ENCODE measurements at regions not wholly inside any gene's neighbourhood (a gene's known extent, or its start where the extent isn't known, plus 50 kb on each side); places are given as distances from the start of the nearest gene placed in this dataset.

DNA sequence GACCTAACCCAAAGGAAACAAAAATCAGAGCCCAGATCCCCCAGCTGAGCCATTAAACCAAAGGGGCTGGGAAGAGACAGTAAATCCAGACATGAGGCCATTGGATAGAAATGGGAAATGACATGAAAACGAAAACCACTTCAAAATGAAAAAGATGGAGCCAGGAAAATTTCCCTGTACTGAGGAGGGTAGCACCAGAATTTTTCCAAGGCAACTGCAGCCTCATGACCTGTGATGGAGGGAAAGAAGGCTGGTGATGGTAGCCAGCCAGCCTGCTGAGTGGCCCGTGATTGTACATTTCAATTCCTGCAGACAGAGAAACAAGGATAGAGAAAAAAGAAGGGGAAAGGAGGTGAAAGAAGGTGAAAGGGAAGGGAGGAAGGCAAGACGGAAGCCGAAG lies 268.4 kb upstream of the PLET1 start:
- Histone ChIP-seq H2BK12ac (ENCODE audit: low read depth, low read length) (no peak overlapping the region), H2BK120ac (replicated peaks; ENCODE audit: low read depth, low read length) (no peak overlapping the region), H3K23me2 (ENCODE audit: low read depth, low read length) (no peaks in the 10 kb centered on the region), H3K9me3 (ENCODE audit: insufficient read depth in 2 of 2, low read depth in 1 of 2, low read length in 1 of 2) (no peaks in the 10 kb centered on the region), H4K5ac (ENCODE audit: insufficient read length, low read depth, low read length) (no peak overlapping the region), H3K27ac (ENCODE audit: low read depth, low read length) (no peak overlapping the region), H3K36me3 (ENCODE audit: control insufficient read depth in 2 of 4, insufficient read depth in 4 of 4, low read length in 3 of 4) (no peaks in the 10 kb centered on the region), H2BK5ac (ENCODE audit: low read depth, low read length) (no peak overlapping the region), H3K4me2 (ENCODE audit: insufficient read depth in 1 of 2, low read depth in 2 of 2, low read length in 2 of 2) (no peak overlapping the region), H2BK20ac (ENCODE audit: low read length) (no peak overlapping the region), H3K23ac (ENCODE audit: insufficient read length) (no peak overlapping the region), H4K20me1 (replicated peaks in 1 of 2; ENCODE audit: control insufficient read depth in 1 of 2, insufficient read depth in 2 of 2, low read length in 2 of 2) (no peaks in the 10 kb centered on the region), H3K4me3 (ENCODE audit: extremely low read depth in 1 of 4, insufficient read depth in 2 of 4, low read depth in 3 of 4, low read length in 4 of 4) (no peak overlapping the region), H4K8ac (ENCODE audit: extremely low read depth, insufficient read depth, low read length) (no peak overlapping the region), H3K79me1 (ENCODE audit: low read depth, low read length) (no peaks in the 10 kb centered on the region), H2AK5ac (ENCODE audit: low read depth, low read length) (no peak overlapping the region), H4K91ac (replicated peaks; ENCODE audit: insufficient read length, low read length) (no peak overlapping the region), H3K27me3 (replicated peaks in 1 of 4; ENCODE audit: control insufficient read depth in 3 of 4, extremely low read depth in 1 of 4, insufficient read depth in 3 of 4, low read length in 3 of 4) (0 out of 7 replicates have a peak, but pooled peaks cover 0 to 2% (median 0%) of the 10 kb centered on the region in 4 experiments), H3K79me2 (ENCODE audit: control insufficient read depth in 1 of 2, insufficient read depth in 2 of 2, low read length in 2 of 2) (no peaks in the 10 kb centered on the region), H3K18ac (ENCODE audit: extremely low read depth, low read length) (no peak overlapping the region), H3K4ac (replicated peaks; ENCODE audit: insufficient read length, low read depth, low read length) (no peak overlapping the region), H3K14ac (ENCODE audit: insufficient read length) (no peak overlapping the region), H2AFZ (ENCODE audit: low read length) (no peak overlapping the region), H3K9ac (replicated peaks in 1 of 4; ENCODE audit: extremely low read depth in 1 of 4, low read depth in 3 of 4, low read length in 3 of 4) (no peak overlapping the region), H3K56ac (replicated peaks; ENCODE audit: insufficient read length, low read depth, low read length) (no peak overlapping the region), H3K4me1 (replicated peaks in 1 of 4; ENCODE audit: control insufficient read depth in 3 of 4, insufficient read depth in 4 of 4, low read length in 3 of 4) (no peaks in the 10 kb centered on the region), H2BK15ac (ENCODE audit: low read length) (no peak overlapping the region)
- DNase-seq (ENCODE audit: low read depth in 1 of 2, low spot score in 2 of 2), result no peak
- POLR2A ChIA-PET (ENCODE audit: partially characterized antibody), result no interaction called here
- FAIRE-seq, result no peak
- whole genome bisulfite sequencing, 2 experiments (ENCODE audit: extremely low coverage in 1 of 2, insufficient coverage in 1 of 2, insufficient read length in 1 of 2, insufficient replicate concordance in 2 of 2, low coverage in 1 of 2, low lambda C conversion rate in 2 of 2, missing lambda C conversion rate in 1 of 2), result 89% methylated on average over 4 of the region's 4 CpGs; no CpG with 5 or more reads in 1 of the 2 experiments
- TF ChIP-seq MAFK (IDR thresholded peaks at IDR 0.05; ENCODE audit: low read depth, low read length), result no peak
- TF ChIP-seq, protein P1, sequence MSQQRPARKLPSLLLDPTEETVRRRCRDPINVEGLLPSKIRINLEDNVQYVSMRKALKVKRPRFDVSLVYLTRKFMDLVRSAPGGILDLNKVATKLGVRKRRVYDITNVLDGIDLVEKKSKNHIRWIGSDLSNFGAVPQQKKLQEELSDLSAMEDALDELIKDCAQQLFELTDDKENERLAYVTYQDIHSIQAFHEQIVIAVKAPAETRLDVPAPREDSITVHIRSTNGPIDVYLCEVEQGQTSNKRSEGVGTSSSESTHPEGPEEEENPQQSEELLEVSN (IDR thresholded peaks at IDR 0.05), result no peak
- no peak for TF ChIP-seq RAD21 (IDR thresholded peaks at IDR 0.05 in 1 of 2, conservative IDR thresholded peaks at IDR 0.05 in 1 of 2; ENCODE audit: low read depth in 2 of 2, low read length in 2 of 2)
- TF ChIP-seq PHF8 (conservative IDR thresholded peaks at IDR 0.05; ENCODE audit: low read depth, low read length), result no peak
- TF ChIP-seq KDM5A (IDR thresholded peaks at IDR 0.05; ENCODE audit: low read length), result no peak
- TF ChIP-seq, protein P2, sequence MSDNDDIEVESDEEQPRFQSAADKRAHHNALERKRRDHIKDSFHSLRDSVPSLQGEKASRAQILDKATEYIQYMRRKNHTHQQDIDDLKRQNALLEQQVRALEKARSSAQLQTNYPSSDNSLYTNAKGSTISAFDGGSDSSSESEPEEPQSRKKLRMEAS (IDR thresholded peaks at IDR 0.05), result no peak
- CTCF ChIA-PET (ENCODE audit: partially characterized antibody), result interaction anchor here (0.7 to 1.6 kb wide), 3 partner anchors 26 to 75 kb away, joined by 3 read pairs; no protein-coding TSS in a partner anchor

Data from H1 (cell line).